ENCODE measurements at regions not wholly inside any gene's neighbourhood (a gene's known extent, or its start where the extent isn't known, plus 50 kb on each side); places are given as distances from the start of the nearest gene placed in this dataset.

GRCh38 chr10:22833781-22834180 lies 94.1 kb upstream of the ARMC3 start:
- WGBS (ENCODE audit: insufficient coverage) = 78% methylated on average over 1 of the region's 1 CpG
- H3K36me3 ChIP-seq (ENCODE audit: control insufficient read depth, insufficient read depth, low read length) = no peaks in the 10 kb centered on the region

GRCh38 chr10:22833353-22833752 lies 94.5 kb upstream of the ARMC3 start:
- no peak for TF ChIP-seq CTCF (IDR thresholded peaks at IDR 0.05)
- Mint-ChIP-seq H3K4me1 (peaks cover 0 to 8% of the 10 kb centered on the region in 2 donors), H3K9me3 (no peaks in the 10 kb centered on the region), H3K4me3 (no peak overlapping the region), H3K27me3 (ENCODE audit: low read depth in 2 of 2) (peaks cover 4 to 8% of the 10 kb centered on the region in 2 donors), H3K36me3 (no peaks in the 10 kb centered on the region), H3K27ac (no peak overlapping the region)
- no peaks in the 10 kb centered on the region for H3K36me3 ChIP-seq (ENCODE audit: control insufficient read depth, insufficient read depth, low read length)
- H3K27me3 ChIP-seq (ENCODE audit: control insufficient read depth, insufficient read depth, low read length) = no peaks in the 10 kb centered on the region
- no peak for ATAC-seq
- H3K4me1 ChIP-seq (ENCODE audit: control insufficient read depth, insufficient read depth, low read length) = no peaks in the 10 kb centered on the region
- no peak overlapping the region for H3K27ac ChIP-seq (ENCODE audit: low read length)
- DNase-seq = no peak
- WGBS (ENCODE audit: insufficient coverage) = 98% methylated on average over 5 of the region's 5 CpGs
- no peaks in the 10 kb centered on the region for H3K9me3 ChIP-seq (ENCODE audit: control insufficient read depth, insufficient read depth, low read length)
- intact Hi-C loops (cut with micrococcal nuclease) = no loop called here
- H3K4me3 ChIP-seq (ENCODE audit: low read length) = no peak overlapping the region

More at GRCh38 chr10:22833781-22834180, 94.1 kb upstream of the ARMC3 start:
- Histone ChIP-seq H3K9me3 (ENCODE audit: control insufficient read depth, insufficient read depth, low read length) (no peaks in the 10 kb centered on the region), H3K4me1 (ENCODE audit: control insufficient read depth, insufficient read depth, low read length) (no peaks in the 10 kb centered on the region), H3K27ac (ENCODE audit: low read length) (no peak overlapping the region), H3K27me3 (ENCODE audit: control insufficient read depth, insufficient read depth, low read length) (no peaks in the 10 kb centered on the region), H3K4me3 (ENCODE audit: low read length) (no peak overlapping the region)
- no peak for TF ChIP-seq CTCF (IDR thresholded peaks at IDR 0.05)
- H3K4me1 Mint-ChIP-seq = peaks cover 0 to 8% of the 10 kb centered on the region in 2 donors
- intact Hi-C loops (cut with micrococcal nuclease) = no loop called here
- H3K27ac Mint-ChIP-seq = no peak overlapping the region
- no peaks in the 10 kb centered on the region for H3K9me3 Mint-ChIP-seq
- H3K27me3 Mint-ChIP-seq (ENCODE audit: low read depth in 2 of 2) = peaks cover 4 to 8% of the 10 kb centered on the region in 2 donors
- H3K4me3 Mint-ChIP-seq = no peak overlapping the region
- H3K36me3 Mint-ChIP-seq = no peaks in the 10 kb centered on the region
- DNase-seq (no peak), ATAC-seq (no peak)

DNA sequence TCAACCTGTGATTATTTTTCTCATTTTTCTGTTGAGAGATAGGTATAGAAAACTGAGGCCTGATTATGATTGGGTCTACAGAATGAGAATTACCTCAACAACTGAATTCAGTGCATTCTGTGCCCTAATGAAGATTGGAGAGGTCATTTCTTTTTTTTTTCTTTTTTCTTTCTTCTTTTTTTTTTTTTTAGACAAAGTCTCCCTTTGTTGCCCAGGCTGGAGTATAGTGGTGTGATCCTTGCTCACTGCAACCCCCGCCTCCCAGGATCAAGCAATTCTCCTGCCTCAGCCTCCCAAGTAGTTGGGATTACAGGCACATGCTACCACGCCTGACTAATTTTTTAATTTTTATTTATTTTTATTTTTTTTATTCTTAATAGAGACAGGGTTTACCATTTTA lies 95.0 kb upstream of the ARMC3 start:
- Mint-ChIP-seq H3K4me3 (no peak overlapping the region), H3K27ac (no peak overlapping the region), H3K4me1 (peaks cover 0 to 6% of the 10 kb centered on the region in 2 donors), H3K36me3 (no peaks in the 10 kb centered on the region), H3K9me3 (no peaks in the 10 kb centered on the region), H3K27me3 (ENCODE audit: low read depth in 2 of 2) (peaks cover 3 to 5% of the 10 kb centered on the region in 2 donors)
- ATAC-seq (no peak), DNase-seq (no peak)
- H3K4me1 ChIP-seq (ENCODE audit: control insufficient read depth, insufficient read depth, low read length) = no peaks in the 10 kb centered on the region
- no CpG with 5 or more reads among the region's 2 CpGs for WGBS (ENCODE audit: insufficient coverage)
- intact Hi-C loops (cut with micrococcal nuclease) = no loop called here
- no peaks in the 10 kb centered on the region for H3K27me3 ChIP-seq (ENCODE audit: control insufficient read depth, insufficient read depth, low read length)
- H3K9me3 ChIP-seq (ENCODE audit: control insufficient read depth, insufficient read depth, low read length) = no peaks in the 10 kb centered on the region
- no peaks in the 10 kb centered on the region for H3K36me3 ChIP-seq (ENCODE audit: control insufficient read depth, insufficient read depth, low read length)
- H3K4me3 ChIP-seq (ENCODE audit: low read length) = no peak overlapping the region
- no peak for TF ChIP-seq CTCF (IDR thresholded peaks at IDR 0.05)
- H3K27ac ChIP-seq (ENCODE audit: low read length) = no peak overlapping the region

DNA sequence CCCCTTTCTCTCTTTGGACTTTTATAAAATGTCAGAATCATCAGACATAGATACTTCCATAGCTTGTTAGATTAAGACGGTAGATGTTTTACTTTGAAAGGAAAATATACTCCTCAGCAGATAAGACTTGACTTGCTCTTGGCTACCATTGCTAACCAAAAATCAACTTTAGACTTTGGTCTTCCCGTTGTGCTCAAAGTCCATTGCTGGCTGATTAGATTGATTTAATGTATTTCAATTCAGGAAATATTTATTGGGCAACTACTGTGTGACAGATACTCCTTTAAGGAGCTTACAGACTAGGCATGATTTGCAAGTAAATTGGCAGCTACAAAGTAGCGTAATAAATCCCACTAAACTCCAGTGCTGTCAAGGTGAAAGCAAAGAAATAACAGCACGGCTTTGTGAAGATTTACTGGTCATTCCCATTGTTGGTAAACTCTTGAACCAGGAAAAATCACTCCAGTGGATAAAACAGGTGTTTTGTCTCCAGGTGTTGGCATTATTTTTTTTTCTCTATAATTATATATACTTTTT lies 95.7 kb upstream of the ARMC3 start:
- H3K27me3 Mint-ChIP-seq (ENCODE audit: low read depth in 2 of 2) = no peaks in the 10 kb centered on the region
- no peak for DNase-seq
- no peaks in the 10 kb centered on the region for H3K9me3 Mint-ChIP-seq
- no peak for ATAC-seq
- no peaks in the 10 kb centered on the region for H3K36me3 ChIP-seq (ENCODE audit: control insufficient read depth, insufficient read depth, low read length)
- H3K4me3 ChIP-seq (ENCODE audit: low read length) = no peak overlapping the region
- no peaks in the 10 kb centered on the region for H3K36me3 Mint-ChIP-seq
- H3K4me1 Mint-ChIP-seq = no peaks in the 10 kb centered on the region
- H3K9me3 ChIP-seq (ENCODE audit: control insufficient read depth, insufficient read depth, low read length) = no peaks in the 10 kb centered on the region
- TF ChIP-seq CTCF (IDR thresholded peaks at IDR 0.05) = no peak
- no peak overlapping the region for H3K4me3 Mint-ChIP-seq
- H3K27ac ChIP-seq (ENCODE audit: low read length) = no peak overlapping the region
- no peak overlapping the region for H3K27ac Mint-ChIP-seq
- no peaks in the 10 kb centered on the region for H3K27me3 ChIP-seq (ENCODE audit: control insufficient read depth, insufficient read depth, low read length)
- intact Hi-C loops (cut with micrococcal nuclease) = no loop called here
- no peaks in the 10 kb centered on the region for H3K4me1 ChIP-seq (ENCODE audit: control insufficient read depth, insufficient read depth, low read length)
- 91% methylated on average over 4 of the region's 4 CpGs for WGBS (ENCODE audit: insufficient coverage)
